ENCODE measurements at regions not wholly inside any gene's neighbourhood (a gene's known extent, or its start where the extent isn't known, plus 50 kb on each side); places are given as distances from the start of the nearest gene placed in this dataset.

DNA sequence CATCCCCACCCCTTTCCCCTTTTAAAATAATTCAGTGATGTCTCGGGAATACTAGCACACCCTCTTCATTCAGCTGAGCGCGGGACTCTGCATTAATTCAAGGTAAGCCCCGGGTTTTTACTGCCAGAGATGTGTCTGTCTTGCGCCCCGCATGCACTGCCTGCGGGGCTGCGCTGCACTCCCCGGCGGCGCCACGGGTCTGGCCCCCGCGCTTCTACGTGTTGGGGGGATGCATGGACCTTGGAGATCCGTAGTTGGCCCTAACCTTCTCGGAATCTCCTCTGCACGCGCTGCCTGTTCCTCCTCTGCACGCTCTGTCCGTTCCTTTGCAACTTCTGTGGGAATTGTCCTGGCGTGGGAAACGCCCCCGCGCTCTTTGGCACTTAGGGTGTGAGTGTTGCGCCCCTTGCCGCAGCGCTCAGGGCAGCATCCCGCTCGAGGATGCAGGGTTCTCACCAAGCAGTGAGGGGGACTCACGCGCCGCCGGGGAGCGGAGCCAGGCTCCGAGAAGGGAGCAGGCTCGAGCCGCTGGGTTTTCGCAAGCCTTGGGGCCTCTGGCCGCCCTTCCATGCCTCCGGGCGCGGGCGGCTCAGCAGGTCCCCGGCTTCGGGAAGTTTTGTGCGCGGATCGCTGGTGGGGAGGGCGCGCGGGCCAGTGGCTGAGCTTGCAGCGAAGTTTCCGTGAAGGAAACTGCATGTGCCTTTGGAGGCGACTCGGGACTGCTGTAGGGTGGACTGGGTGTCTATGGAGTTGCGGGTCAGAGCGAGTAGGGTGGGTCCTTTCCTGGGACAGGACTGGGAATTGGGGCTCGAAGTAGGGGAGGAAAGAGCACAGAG lies 165.1 kb upstream of the CACNA1E start (continued):
- TF ChIP-seq, protein P1, sequence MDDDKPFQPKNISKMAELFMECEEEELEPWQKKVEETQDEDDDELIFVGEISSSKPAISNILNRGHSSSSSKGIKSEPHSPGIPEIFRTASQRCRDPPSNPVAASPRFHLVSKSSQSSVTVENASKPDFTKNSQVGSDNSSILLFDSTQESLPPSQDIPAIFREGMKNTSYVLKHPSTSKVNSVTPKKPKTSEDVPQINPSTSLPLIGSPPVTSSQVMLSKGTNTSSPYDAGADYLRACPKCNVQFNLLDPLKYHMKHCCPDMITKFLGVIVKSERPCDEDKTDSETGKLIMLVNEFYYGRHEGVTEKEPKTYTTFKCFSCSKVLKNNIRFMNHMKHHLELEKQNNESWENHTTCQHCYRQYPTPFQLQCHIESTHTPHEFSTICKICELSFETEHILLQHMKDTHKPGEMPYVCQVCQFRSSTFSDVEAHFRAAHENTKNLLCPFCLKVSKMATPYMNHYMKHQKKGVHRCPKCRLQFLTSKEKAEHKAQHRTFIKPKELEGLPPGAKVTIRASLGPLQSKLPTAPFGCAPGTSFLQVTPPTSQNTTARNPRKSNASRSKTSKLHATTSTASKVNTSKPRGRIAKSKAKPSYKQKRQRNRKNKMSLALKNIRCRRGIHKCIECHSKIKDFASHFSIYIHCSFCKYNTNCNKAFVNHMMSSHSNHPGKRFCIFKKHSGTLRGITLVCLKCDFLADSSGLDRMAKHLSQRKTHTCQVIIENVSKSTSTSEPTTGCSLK (tag by site-specific recombination; IDR thresholded peaks at IDR 0.05) = no peak
- TF ChIP-seq ZBTB20 (tag by site-specific recombination; IDR thresholded peaks at IDR 0.05) (peak; percentile 87), ZNF449 (tag by site-specific recombination; IDR thresholded peaks at IDR 0.05) (no peak), ZBTB49 (tag by site-specific recombination; IDR thresholded peaks at IDR 0.05; ENCODE audit: low read depth) (no peak), ZNF513 (tag by site-specific recombination; IDR thresholded peaks at IDR 0.05) (no peak), ZNF423 (tag by site-specific recombination; IDR thresholded peaks at IDR 0.05) (no peak), BCL11B (tag by site-specific recombination; IDR thresholded peaks at IDR 0.05; ENCODE audit: low read depth) (no peak), ZNF221 (tag by site-specific recombination; IDR thresholded peaks at IDR 0.05; ENCODE audit: borderline replicate concordance) (no peak), ZNF19 (tag by site-specific recombination; IDR thresholded peaks at IDR 0.05; ENCODE audit: low read depth) (no peak), ZNF473 (tag by site-specific recombination; IDR thresholded peaks at IDR 0.05) (no peak), ZEB2 (tag by site-specific recombination; IDR thresholded peaks at IDR 0.05) (no peak), ZNF621 (tag by site-specific recombination; IDR thresholded peaks at IDR 0.05) (no peak), ZNF114 (tag by site-specific recombination; IDR thresholded peaks at IDR 0.05) (no peak), ZNF791 (tag by site-specific recombination; IDR thresholded peaks at IDR 0.05) (no peak), HOXA7 (CRISPR knock-in tag; IDR thresholded peaks at IDR 0.05; ENCODE audit: borderline replicate concordance) (no peak), ZNF580 (tag by site-specific recombination; IDR thresholded peaks at IDR 0.05) (no peak), GLI4 (tag by site-specific recombination; IDR thresholded peaks at IDR 0.05) (no peak), OVOL3 (tag by site-specific recombination; IDR thresholded peaks at IDR 0.05) (no peak), GLIS2 (tag by site-specific recombination; IDR thresholded peaks at IDR 0.05) (peak; percentile 55), ZNF133 (tag by site-specific recombination; IDR thresholded peaks at IDR 0.05) (no peak), ZNF202 (tag by site-specific recombination; IDR thresholded peaks at IDR 0.05; ENCODE audit: borderline replicate concordance) (no peak)
- TF ChIP-seq, protein P2, sequence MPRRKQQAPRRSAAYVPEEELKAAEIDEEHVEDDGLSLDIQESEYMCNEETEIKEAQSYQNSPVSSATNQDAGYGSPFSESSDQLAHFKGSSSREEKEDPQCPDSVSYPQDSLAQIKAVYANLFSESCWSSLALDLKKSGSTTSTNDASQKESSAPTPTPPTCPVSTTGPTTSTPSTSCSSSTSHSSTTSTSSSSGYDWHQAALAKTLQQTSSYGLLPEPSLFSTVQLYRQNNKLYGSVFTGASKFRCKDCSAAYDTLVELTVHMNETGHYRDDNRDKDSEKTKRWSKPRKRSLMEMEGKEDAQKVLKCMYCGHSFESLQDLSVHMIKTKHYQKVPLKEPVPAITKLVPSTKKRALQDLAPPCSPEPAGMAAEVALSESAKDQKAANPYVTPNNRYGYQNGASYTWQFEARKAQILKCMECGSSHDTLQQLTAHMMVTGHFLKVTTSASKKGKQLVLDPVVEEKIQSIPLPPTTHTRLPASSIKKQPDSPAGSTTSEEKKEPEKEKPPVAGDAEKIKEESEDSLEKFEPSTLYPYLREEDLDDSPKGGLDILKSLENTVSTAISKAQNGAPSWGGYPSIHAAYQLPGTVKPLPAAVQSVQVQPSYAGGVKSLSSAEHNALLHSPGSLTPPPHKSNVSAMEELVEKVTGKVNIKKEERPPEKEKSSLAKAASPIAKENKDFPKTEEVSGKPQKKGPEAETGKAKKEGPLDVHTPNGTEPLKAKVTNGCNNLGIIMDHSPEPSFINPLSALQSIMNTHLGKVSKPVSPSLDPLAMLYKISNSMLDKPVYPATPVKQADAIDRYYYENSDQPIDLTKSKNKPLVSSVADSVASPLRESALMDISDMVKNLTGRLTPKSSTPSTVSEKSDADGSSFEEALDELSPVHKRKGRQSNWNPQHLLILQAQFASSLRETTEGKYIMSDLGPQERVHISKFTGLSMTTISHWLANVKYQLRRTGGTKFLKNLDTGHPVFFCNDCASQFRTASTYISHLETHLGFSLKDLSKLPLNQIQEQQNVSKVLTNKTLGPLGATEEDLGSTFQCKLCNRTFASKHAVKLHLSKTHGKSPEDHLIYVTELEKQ (tag by site-specific recombination; IDR thresholded peaks at IDR 0.05; ENCODE audit: borderline replicate concordance) = no peak
- TF ChIP-seq, protein P3, sequence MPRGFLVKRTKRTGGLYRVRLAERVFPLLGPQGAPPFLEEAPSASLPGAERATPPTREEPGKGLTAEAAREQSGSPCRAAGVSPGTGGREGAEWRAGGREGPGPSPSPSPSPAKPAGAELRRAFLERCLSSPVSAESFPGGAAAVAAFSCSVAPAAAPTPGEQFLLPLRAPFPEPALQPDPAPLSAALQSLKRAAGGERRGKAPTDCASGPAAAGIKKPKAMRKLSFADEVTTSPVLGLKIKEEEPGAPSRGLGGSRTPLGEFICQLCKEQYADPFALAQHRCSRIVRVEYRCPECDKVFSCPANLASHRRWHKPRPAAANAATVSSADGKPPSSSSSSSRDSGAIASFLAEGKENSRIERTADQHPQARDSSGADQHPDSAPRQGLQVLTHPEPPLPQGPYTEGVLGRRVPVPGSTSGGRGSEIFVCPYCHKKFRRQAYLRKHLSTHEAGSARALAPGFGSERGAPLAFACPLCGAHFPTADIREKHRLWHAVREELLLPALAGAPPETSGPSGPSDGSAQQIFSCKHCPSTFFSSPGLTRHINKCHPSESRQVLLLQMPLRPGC (tag by site-specific recombination; IDR thresholded peaks at IDR 0.05) = no peak
- TF ChIP-seq, protein P4, sequence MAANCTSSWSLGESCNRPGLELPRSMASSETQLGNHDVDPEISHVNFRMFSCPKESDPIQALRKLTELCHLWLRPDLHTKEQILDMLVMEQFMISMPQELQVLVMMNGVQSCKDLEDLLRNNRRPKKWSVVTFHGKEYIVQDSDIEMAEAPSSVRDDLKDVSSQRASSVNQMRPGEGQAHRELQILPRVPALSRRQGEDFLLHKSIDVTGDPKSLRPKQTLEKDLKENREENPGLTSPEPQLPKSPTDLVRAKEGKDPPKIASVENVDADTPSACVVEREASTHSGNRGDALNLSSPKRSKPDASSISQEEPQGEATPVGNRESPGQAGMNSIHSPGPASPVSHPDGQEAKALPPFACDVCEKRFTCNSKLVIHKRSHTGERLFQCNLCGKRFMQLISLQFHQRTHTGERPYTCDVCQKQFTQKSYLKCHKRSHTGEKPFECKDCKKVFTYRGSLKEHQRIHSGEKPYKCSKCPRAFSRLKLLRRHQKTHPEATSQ (tag by site-specific recombination; IDR thresholded peaks at IDR 0.05) = no peak
